OCI-LY1 (cell line): ENCODE measurements at regions not wholly inside any gene's neighbourhood (a gene's known extent, or its start where the extent isn't known, plus 50 kb on each side); places are given as distances from the start of the nearest gene placed in this dataset.

Experiments
- EZH2 ChIP-seq: fragments of 200-600 bp; sonication (generic), shearing (Covaris generic); IDR thresholded peaks from 2 replicates; pipeline ENCODE4 v1.8.0; 2017; ENCODE audit warnings: borderline replicate concordance, mixed run types, mild to moderate bottlenecking, antibody characterized with exemption, low read length, moderate library complexity, mixed read lengths
- TF ChIP-seq, protein P1 (sequence below): fragments of 200-600 bp; sonication (generic), shearing (Covaris generic); IDR thresholded peaks from 2 replicates; pipeline ENCODE4 v1.5.1; 2017; ENCODE audit warnings: mild to moderate bottlenecking, antibody characterized with exemption, low read length, moderate library complexity, mixed read lengths

DNA sequence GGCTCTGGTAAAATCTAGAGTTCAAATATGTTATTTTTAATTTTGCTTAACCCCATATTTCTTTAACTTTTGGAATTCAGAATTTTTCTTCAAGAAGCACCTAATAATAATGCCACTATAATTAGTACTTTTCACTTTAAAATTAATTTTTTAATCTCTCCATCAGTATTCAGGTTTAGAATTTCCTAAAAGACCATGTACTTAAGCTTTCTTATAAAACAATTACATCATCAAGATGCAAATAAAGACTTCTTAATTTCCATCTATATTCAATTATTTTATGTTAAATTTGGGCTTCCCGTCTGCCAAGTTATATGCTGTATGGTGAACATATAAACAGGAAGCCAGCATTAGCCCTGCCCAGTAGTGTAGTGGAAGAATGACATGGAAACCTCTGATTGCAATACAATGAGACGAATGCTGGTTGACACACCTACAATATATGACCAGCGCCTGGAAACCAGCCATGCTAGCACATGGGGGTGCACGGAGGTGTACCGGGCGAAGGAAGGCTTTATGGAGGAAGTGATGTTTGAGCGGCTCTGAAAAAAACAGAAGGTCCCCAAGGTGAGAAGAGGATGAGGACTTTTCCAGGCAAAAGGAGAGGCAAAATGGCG is 82.2 kb downstream of the LLPH start:
- no peak for TF ChIP-seq EZH2
- TF ChIP-seq, protein P1, sequence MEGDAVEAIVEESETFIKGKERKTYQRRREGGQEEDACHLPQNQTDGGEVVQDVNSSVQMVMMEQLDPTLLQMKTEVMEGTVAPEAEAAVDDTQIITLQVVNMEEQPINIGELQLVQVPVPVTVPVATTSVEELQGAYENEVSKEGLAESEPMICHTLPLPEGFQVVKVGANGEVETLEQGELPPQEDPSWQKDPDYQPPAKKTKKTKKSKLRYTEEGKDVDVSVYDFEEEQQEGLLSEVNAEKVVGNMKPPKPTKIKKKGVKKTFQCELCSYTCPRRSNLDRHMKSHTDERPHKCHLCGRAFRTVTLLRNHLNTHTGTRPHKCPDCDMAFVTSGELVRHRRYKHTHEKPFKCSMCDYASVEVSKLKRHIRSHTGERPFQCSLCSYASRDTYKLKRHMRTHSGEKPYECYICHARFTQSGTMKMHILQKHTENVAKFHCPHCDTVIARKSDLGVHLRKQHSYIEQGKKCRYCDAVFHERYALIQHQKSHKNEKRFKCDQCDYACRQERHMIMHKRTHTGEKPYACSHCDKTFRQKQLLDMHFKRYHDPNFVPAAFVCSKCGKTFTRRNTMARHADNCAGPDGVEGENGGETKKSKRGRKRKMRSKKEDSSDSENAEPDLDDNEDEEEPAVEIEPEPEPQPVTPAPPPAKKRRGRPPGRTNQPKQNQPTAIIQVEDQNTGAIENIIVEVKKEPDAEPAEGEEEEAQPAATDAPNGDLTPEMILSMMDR, result no peak
